ENCODE measurements at regions not wholly inside any gene's neighbourhood (a gene's known extent, or its start where the extent isn't known, plus 50 kb on each side); places are given as distances from the start of the nearest gene placed in this dataset.

DNA sequence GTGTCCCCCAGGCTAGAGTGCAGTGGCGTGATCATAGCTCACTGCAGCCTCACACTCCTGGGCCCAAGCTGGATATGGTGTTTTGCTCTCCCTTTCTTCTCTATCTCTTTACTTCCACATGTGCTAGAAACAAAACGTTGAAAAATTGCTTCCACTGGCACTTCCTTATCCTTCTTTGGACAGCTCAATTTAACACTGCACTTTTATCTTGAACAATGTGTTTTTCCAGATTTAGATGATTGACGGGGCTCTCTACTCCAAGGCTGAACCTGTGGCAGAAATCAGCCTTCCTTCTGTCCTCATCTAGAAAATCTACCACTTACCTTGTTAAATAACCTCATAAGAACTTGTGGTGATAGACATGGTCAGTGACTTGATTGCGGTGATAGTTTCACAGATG, 165.1 kb downstream of the DAD1 start:
- TF ChIP-seq, protein P1, sequence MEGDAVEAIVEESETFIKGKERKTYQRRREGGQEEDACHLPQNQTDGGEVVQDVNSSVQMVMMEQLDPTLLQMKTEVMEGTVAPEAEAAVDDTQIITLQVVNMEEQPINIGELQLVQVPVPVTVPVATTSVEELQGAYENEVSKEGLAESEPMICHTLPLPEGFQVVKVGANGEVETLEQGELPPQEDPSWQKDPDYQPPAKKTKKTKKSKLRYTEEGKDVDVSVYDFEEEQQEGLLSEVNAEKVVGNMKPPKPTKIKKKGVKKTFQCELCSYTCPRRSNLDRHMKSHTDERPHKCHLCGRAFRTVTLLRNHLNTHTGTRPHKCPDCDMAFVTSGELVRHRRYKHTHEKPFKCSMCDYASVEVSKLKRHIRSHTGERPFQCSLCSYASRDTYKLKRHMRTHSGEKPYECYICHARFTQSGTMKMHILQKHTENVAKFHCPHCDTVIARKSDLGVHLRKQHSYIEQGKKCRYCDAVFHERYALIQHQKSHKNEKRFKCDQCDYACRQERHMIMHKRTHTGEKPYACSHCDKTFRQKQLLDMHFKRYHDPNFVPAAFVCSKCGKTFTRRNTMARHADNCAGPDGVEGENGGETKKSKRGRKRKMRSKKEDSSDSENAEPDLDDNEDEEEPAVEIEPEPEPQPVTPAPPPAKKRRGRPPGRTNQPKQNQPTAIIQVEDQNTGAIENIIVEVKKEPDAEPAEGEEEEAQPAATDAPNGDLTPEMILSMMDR (conservative IDR thresholded peaks at IDR 0.05; ENCODE audit: low read depth, low read length): no peak
- TF ChIP-seq EZH2phosphoT487 (IDR thresholded peaks at IDR 0.05; ENCODE audit: borderline replicate concordance, low read length) (no peak), EZH2 (IDR thresholded peaks at IDR 0.05; ENCODE audit: low read length, unreplicated experiment) (no peak)
